HEK293 (cell line): ENCODE measurements at regions not wholly inside any gene's neighbourhood (a gene's known extent, or its start where the extent isn't known, plus 50 kb on each side); places are given as distances from the start of the nearest gene placed in this dataset.

Experiments used
- CTCF ChIA-PET: fragments of 350-600 bp; formaldehyde crosslinking; extraction: SDS; loops from one replicate; lab custom pipeline; 2021; ENCODE audit warnings: antibody characterized with exemption; lab: Yijun Ruan, JAX
- POLR2A ChIA-PET: fragments of 300-600 bp; formaldehyde crosslinking; extraction: SDS; loops from one replicate; lab custom pipeline; 2020; ENCODE audit warnings: antibody characterized with exemption, inconsistent platforms; lab: Yijun Ruan, JAX
- H3K27ac ChIP-seq: fragments of 200-500 bp; sonication (Bioruptor generic); 2 replicates; pipeline ENCODE4 v1.5.1; 2014; ENCODE audit warnings: low read depth, low read length, control low read depth, inconsistent platforms; ENCODE audit errors: extremely low read depth
- H3K36me3 ChIP-seq, 2 experiments: fragments of 200-500 bp in 1 of 2; sonication (Bioruptor generic) in 1 of 2; 1 replicate in 1 of 2; 2 replicates in 1 of 2; pipeline ENCODE4 v1.5.1; 2014 to 2017; ENCODE audit warnings: inconsistent platforms in 2 of 2, low read length in 2 of 2; ENCODE audit not compliant: control insufficient read depth in 2 of 2, insufficient read depth in 1 of 2
- H3K4me1 ChIP-seq: fragments of 200-500 bp; sonication (Bioruptor generic); 2 replicates; pipeline ENCODE4 v1.5.1; 2014; ENCODE audit warnings: mild to moderate bottlenecking, low read length, inconsistent platforms; ENCODE audit not compliant: control insufficient read depth, insufficient read depth
- H3K4me3 ChIP-seq: 2 replicates; pipeline ENCODE4 v1.5.1; 2011; ENCODE audit warnings: low read depth, mild to moderate bottlenecking, control low read depth, low read length, moderate library complexity
- H3K9me3 ChIP-seq: fragments of 200-500 bp; sonication (Bioruptor generic); 2 replicates; pipeline ENCODE4 v1.5.1; 2014; ENCODE audit warnings: low read depth, low read length, inconsistent platforms; ENCODE audit not compliant: control insufficient read depth, insufficient read depth
- HOXD13 ChIP-seq: sonication (generic); formaldehyde crosslinking; IDR thresholded peaks from 2 replicates; pipeline ENCODE4 v1.8.0; 2022; ENCODE audit warnings: missing genetic modification reagents, borderline replicate concordance
- KLF10 ChIP-seq: fragments of 450-650 bp; IDR thresholded peaks from 2 replicates; pipeline ENCODE4 v1.5.1; 2018; ENCODE audit warnings: missing biosample characterization, mild to moderate bottlenecking, missing genetic modification characterization
- MYNN ChIP-seq: fragments of 450-650 bp; formaldehyde crosslinking; IDR thresholded peaks from 2 replicates; pipeline ENCODE4 v1.5.1; 2016; ENCODE audit warnings: missing biosample characterization, missing genetic modification characterization, borderline replicate concordance
- SP3 ChIP-seq: fragments of 450-650 bp; formaldehyde crosslinking; IDR thresholded peaks from 2 replicates; pipeline ENCODE4 v1.5.1; 2016; ENCODE audit warnings: missing biosample characterization, missing genetic modification characterization
- ZNF114 ChIP-seq: fragments of 450-650 bp; formaldehyde crosslinking; IDR thresholded peaks from 2 replicates; pipeline ENCODE4 v1.5.0; 2017; ENCODE audit warnings: missing biosample characterization, missing genetic modification characterization
- ZNF155 ChIP-seq: fragments of 450-650 bp; formaldehyde crosslinking; IDR thresholded peaks from 2 replicates; pipeline ENCODE4 v1.5.1; 2016; ENCODE audit warnings: missing biosample characterization, missing genetic modification characterization
- ZNF175 ChIP-seq: fragments of 450-650 bp; formaldehyde crosslinking; IDR thresholded peaks from 2 replicates; pipeline ENCODE4 v1.5.1; 2016; ENCODE audit warnings: missing biosample characterization, missing genetic modification characterization
- ZNF202 ChIP-seq: fragments of 450-650 bp; formaldehyde crosslinking; IDR thresholded peaks from 2 replicates; pipeline ENCODE4 v1.5.1; 2016; ENCODE audit warnings: missing biosample characterization, missing genetic modification characterization, borderline replicate concordance
- ZNF266 ChIP-seq: fragments of 450-650 bp; formaldehyde crosslinking; IDR thresholded peaks from 2 replicates; pipeline ENCODE4 v1.5.1; 2016; ENCODE audit warnings: missing biosample characterization, missing genetic modification characterization, low read depth
- ZNF354C ChIP-seq: fragments of 450-650 bp; formaldehyde crosslinking; IDR thresholded peaks from 2 replicates; pipeline ENCODE4 v1.5.1; 2016; ENCODE audit warnings: missing biosample characterization, missing genetic modification characterization, low read depth, borderline replicate concordance
- ZNF473 ChIP-seq: fragments of 450-650 bp; formaldehyde crosslinking; IDR thresholded peaks from 2 replicates; pipeline ENCODE4 v1.5.1; 2017; ENCODE audit warnings: missing biosample characterization, missing genetic modification characterization
- ZNF544 ChIP-seq: fragments of 450-650 bp; formaldehyde crosslinking; IDR thresholded peaks from 2 replicates; pipeline ENCODE4 v1.5.0; 2017; ENCODE audit warnings: missing biosample characterization, missing genetic modification characterization
- ZNF571 ChIP-seq: fragments of 450-650 bp; formaldehyde crosslinking; IDR thresholded peaks from 2 replicates; pipeline ENCODE4 v1.5.0; 2017; ENCODE audit warnings: missing biosample characterization, missing genetic modification characterization
- ZNF785 ChIP-seq: fragments of 450-650 bp; formaldehyde crosslinking; IDR thresholded peaks from 2 replicates; pipeline ENCODE4 v1.5.1; 2016; ENCODE audit warnings: missing biosample characterization, missing genetic modification characterization
- TF ChIP-seq, protein P1 (sequence below): fragments of 450-650 bp; IDR thresholded peaks from 2 replicates; pipeline ENCODE4 v1.5.1; 2018; ENCODE audit warnings: missing biosample characterization, mild to moderate bottlenecking, missing genetic modification characterization
- TF ChIP-seq, protein P2 (sequence below): fragments of 450-650 bp; formaldehyde crosslinking; conservative IDR thresholded peaks from 2 replicates; pipeline ENCODE4 v1.5.1; 2016; ENCODE audit warnings: low read depth, missing biosample characterization, missing genetic modification characterization
- TF ChIP-seq, protein P3 (sequence below): fragments of 450-650 bp; formaldehyde crosslinking; IDR thresholded peaks from 2 replicates; pipeline ENCODE4 v1.5.1; 2016; ENCODE audit warnings: missing biosample characterization, missing genetic modification characterization, borderline replicate concordance
- TF ChIP-seq, protein P4 (sequence below): fragments of 450-650 bp; formaldehyde crosslinking; IDR thresholded peaks from 2 replicates; pipeline ENCODE4 v1.5.1; 2016; ENCODE audit warnings: missing biosample characterization, missing genetic modification characterization

DNA sequence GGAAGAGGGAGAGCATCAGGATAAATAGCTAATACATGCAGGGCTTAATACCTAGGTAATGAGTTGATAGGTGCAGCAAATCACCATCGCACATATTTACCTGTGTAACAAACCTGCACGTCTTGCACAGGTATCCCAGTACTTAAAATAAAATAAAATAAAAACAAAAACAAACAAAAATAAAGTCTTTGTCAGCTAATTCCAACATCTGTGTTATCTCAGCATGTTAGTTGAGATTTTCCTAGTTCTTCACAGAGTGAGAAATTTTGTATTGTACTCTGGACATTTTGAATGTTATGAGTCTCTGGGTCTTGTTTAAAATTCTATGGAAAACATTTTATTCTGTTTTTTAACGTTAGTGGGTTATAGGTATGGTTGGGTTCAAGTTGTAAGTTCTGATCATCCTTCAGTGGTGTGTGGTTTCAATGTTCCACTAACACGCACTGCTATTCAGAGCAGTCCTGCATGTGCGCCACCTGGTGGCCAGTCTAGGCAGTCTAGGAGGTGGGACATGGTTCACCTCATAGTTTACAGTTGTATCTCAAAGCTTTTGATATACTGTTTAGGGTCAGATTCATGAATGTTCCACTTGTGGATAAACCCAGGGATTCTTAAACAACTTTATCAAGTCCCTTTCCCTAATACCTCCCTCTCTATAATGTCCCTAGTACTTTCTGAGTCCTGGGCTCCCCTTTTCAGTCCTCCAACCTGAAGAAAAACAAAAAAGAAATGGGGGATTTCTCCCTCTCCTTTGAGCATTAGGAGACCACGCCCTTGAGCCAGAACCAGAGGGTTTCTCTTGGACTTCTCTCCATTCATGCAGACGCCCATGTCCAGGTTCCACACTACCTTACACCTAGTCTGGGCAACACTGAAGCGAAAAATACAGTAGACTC is 213.4 kb upstream of the GATA6 start (continued):
- TF ChIP-seq, protein P1, sequence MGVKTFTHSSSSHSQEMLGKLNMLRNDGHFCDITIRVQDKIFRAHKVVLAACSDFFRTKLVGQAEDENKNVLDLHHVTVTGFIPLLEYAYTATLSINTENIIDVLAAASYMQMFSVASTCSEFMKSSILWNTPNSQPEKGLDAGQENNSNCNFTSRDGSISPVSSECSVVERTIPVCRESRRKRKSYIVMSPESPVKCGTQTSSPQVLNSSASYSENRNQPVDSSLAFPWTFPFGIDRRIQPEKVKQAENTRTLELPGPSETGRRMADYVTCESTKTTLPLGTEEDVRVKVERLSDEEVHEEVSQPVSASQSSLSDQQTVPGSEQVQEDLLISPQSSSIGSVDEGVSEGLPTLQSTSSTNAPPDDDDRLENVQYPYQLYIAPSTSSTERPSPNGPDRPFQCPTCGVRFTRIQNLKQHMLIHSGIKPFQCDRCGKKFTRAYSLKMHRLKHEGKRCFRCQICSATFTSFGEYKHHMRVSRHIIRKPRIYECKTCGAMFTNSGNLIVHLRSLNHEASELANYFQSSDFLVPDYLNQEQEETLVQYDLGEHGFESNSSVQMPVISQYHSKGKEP = no peak

DNA sequence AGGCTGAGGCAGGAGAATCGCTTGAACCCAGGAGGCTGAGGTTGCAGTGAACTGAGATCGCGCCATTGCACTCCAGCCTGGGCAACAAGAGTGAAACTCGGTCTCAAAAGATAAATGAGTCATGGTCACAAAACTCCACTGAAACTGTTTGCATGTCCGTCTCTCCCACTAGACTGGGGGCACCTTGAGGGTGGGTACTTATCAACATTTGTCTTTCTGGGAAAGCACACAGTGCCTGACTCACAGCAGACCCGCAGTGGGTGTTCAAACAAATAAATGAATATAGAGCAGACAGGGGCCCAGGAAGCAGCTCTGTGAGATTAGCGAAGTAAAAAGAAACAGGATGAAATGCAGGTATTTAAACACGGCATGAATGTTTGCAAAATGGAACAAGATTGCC is 211.1 kb upstream of the GATA6 start:
- CTCF ChIA-PET = interaction anchor here (0.6 to 1.0 kb wide), 2 partner anchors 37 to 605 kb away, joined by 3 to 4 read pairs; no protein-coding TSS in a partner anchor

DNA sequence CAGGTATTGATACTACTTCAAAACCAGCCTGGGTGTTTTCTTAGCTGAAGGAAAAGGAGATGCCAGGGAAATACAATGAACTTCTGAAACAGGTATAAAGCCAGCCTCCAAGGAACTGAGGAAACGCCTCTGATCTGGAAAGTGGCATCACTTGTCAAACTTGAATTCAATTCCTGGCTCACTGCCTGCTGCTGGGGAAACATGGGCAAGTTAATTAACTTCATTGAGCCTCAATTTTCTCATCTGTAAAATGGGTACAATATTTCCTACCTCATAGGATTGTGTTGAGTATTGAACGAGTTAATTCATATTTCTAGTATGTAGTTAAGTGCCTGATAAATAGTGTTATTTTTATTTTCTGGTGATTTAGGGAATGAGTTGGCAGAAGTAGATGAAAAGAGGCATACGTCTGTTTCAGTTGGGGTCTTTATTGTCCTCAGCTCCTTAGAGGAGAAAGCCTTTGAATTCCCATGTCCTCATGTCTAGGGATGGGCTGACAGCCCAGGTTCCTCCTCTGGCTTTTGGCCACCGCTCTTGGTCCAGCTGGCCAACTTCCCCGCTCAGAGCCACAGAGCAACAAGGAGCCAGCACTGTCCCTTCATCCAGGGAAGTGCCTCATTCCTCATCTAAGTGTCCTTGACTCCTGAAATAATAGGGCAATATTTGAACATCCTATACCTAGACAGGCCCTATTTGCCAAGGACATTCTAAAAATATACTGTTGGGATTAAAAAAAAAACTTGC is 210.5 kb upstream of the GATA6 start:
- ChIA-PET CTCF (interaction anchor here (1.0 kb wide), 1 partner anchor 605 kb away, joined by 3 read pairs; no protein-coding TSS in a partner anchor), POLR2A (no interaction called here)
- Histone ChIP-seq H3K4me3 (no peak overlapping the region), H3K27ac (no peak overlapping the region), H3K4me1 (no peaks in the 10 kb centered on the region), H3K9me3 (no peaks in the 10 kb centered on the region), H3K36me3 (no peaks in the 10 kb centered on the region)
- TF ChIP-seq ZNF202 (tag by site-specific recombination) (no peak), ZNF266 (tag by site-specific recombination) (no peak), ZNF175 (tag by site-specific recombination) (no peak), ZNF544 (tag by site-specific recombination) (no peak), ZNF155 (no peak), KLF10 (tag by site-specific recombination) (no peak), HOXD13 (no peak), SP3 (tag by site-specific recombination) (no peak), ZNF785 (tag by site-specific recombination) (no peak), ZNF114 (tag by site-specific recombination) (no peak)
- TF ChIP-seq, protein P2, sequence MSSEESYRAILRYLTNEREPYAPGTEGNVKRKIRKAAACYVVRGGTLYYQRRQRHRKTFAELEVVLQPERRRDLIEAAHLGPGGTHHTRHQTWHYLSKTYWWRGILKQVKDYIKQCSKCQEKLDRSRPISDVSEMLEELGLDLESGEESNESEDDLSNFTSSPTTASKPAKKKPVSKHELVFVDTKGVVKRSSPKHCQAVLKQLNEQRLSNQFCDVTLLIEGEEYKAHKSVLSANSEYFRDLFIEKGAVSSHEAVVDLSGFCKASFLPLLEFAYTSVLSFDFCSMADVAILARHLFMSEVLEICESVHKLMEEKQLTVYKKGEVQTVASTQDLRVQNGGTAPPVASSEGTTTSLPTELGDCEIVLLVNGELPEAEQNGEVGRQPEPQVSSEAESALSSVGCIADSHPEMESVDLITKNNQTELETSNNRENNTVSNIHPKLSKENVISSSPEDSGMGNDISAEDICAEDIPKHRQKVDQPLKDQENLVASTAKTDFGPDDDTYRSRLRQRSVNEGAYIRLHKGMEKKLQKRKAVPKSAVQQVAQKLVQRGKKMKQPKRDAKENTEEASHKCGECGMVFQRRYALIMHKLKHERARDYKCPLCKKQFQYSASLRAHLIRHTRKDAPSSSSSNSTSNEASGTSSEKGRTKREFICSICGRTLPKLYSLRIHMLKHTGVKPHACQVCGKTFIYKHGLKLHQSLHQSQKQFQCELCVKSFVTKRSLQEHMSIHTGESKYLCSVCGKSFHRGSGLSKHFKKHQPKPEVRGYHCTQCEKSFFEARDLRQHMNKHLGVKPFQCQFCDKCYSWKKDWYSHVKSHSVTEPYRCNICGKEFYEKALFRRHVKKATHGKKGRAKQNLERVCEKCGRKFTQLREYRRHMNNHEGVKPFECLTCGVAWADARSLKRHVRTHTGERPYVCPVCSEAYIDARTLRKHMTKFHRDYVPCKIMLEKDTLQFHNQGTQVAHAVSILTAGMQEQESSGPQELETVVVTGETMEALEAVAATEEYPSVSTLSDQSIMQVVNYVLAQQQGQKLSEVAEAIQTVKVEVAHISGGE (tag by site-specific recombination) = no peak
- TF ChIP-seq, protein P3, sequence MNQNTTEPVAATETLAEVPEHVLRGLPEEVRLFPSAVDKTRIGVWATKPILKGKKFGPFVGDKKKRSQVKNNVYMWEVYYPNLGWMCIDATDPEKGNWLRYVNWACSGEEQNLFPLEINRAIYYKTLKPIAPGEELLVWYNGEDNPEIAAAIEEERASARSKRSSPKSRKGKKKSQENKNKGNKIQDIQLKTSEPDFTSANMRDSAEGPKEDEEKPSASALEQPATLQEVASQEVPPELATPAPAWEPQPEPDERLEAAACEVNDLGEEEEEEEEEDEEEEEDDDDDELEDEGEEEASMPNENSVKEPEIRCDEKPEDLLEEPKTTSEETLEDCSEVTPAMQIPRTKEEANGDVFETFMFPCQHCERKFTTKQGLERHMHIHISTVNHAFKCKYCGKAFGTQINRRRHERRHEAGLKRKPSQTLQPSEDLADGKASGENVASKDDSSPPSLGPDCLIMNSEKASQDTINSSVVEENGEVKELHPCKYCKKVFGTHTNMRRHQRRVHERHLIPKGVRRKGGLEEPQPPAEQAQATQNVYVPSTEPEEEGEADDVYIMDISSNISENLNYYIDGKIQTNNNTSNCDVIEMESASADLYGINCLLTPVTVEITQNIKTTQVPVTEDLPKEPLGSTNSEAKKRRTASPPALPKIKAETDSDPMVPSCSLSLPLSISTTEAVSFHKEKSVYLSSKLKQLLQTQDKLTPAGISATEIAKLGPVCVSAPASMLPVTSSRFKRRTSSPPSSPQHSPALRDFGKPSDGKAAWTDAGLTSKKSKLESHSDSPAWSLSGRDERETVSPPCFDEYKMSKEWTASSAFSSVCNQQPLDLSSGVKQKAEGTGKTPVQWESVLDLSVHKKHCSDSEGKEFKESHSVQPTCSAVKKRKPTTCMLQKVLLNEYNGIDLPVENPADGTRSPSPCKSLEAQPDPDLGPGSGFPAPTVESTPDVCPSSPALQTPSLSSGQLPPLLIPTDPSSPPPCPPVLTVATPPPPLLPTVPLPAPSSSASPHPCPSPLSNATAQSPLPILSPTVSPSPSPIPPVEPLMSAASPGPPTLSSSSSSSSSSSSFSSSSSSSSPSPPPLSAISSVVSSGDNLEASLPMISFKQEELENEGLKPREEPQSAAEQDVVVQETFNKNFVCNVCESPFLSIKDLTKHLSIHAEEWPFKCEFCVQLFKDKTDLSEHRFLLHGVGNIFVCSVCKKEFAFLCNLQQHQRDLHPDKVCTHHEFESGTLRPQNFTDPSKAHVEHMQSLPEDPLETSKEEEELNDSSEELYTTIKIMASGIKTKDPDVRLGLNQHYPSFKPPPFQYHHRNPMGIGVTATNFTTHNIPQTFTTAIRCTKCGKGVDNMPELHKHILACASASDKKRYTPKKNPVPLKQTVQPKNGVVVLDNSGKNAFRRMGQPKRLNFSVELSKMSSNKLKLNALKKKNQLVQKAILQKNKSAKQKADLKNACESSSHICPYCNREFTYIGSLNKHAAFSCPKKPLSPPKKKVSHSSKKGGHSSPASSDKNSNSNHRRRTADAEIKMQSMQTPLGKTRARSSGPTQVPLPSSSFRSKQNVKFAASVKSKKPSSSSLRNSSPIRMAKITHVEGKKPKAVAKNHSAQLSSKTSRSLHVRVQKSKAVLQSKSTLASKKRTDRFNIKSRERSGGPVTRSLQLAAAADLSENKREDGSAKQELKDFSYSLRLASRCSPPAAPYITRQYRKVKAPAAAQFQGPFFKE = no peak
- TF ChIP-seq, protein P4, sequence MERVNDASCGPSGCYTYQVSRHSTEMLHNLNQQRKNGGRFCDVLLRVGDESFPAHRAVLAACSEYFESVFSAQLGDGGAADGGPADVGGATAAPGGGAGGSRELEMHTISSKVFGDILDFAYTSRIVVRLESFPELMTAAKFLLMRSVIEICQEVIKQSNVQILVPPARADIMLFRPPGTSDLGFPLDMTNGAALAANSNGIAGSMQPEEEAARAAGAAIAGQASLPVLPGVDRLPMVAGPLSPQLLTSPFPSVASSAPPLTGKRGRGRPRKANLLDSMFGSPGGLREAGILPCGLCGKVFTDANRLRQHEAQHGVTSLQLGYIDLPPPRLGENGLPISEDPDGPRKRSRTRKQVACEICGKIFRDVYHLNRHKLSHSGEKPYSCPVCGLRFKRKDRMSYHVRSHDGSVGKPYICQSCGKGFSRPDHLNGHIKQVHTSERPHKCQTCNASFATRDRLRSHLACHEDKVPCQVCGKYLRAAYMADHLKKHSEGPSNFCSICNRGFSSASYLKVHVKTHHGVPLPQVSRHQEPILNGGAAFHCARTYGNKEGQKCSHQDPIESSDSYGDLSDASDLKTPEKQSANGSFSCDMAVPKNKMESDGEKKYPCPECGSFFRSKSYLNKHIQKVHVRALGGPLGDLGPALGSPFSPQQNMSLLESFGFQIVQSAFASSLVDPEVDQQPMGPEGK = no peak

More for the DNA sequence above, 211.1 kb upstream of the GATA6 start:
- Histone ChIP-seq H3K9me3 (no peaks in the 10 kb centered on the region), H3K4me3 (no peak overlapping the region), H3K36me3 (no peaks in the 10 kb centered on the region), H3K4me1 (no peaks in the 10 kb centered on the region), H3K27ac (no peak overlapping the region)
- POLR2A ChIA-PET = no interaction called here
- TF ChIP-seq ZNF354C = no peak
- TF ChIP-seq ZNF155 = no peak
- no peak for TF ChIP-seq ZNF571 (tag by site-specific recombination)
- no peak for TF ChIP-seq MYNN (tag by site-specific recombination)
- TF ChIP-seq ZNF473 (tag by site-specific recombination) = no peak
